ENCODE measurements at regions not wholly inside any gene's neighbourhood (a gene's known extent, or its start where the extent isn't known, plus 50 kb on each side); places are given as distances from the start of the nearest gene placed in this dataset.

DNA sequence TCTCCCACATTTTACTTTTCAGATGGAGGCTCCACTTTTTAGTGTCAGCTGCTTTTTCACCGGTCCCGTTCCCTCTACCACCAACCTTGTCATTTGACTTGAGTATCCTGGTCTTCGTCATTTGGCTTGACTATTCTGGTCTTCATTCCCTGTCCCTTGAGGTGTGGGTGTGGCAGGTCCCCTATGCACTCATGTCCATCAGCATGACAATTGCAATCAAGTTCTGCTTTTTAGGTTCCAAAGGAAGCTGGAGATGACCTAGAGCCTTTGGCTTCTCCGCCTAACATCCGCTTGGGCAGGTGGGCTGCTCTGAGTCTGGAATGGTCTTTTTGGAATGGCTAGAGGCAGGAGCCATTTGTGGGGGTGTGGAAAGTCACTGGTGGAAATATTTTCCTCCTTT is 99.8 kb upstream of the MLN start:
- peak overlapping the region in 7 of 8 donors; percentile 36 to 83 (median 78) for H3K4me3 Mint-ChIP-seq
- H3K27ac ChIP-seq (ENCODE audit: low read depth, low read length), result peak overlapping the region; percentile 51
- no peak for DNase-seq
- H3K27ac Mint-ChIP-seq, result peak overlapping the region; percentile 84 to 94 (median 91)
- no peaks in the 10 kb centered on the region for H3K36me3 Mint-ChIP-seq
- peaks cover 51 to 77% (median 64%) of the 10 kb centered on the region in 4 donors for H3K4me1 Mint-ChIP-seq
- peak overlapping the region in 1 of 2 donors; percentile 36 for H3K4me3 ChIP-seq (ENCODE audit: low read length in 2 of 2)
- ChIA-PET CTCF (ENCODE audit: partially characterized antibody) (no interaction called here), POLR2A (ENCODE audit: partially characterized antibody) (interaction anchor here (1.1 to 2.9 kb wide), 3 partner anchors 17 to 115 kb away, joined by 3 to 14 read pairs (median 14); partner anchors contain the start of gene LEMD2)
- H3K27me3 Mint-ChIP-seq, result no peaks in the 10 kb centered on the region
- H3K4me1 ChIP-seq (ENCODE audit: insufficient read depth, low read length), result peaks cover 61% of the 10 kb centered on the region
- intact Hi-C loops (cut with micrococcal nuclease), result no loop called here
- H3K9me3 ChIP-seq (ENCODE audit: control insufficient read depth in 1 of 2, low read length in 2 of 2), result no peaks in the 10 kb centered on the region
- peaks cover 0 to 2% (median 0%) of the 10 kb centered on the region in 8 donors for H3K9me3 Mint-ChIP-seq
- no peaks in the 10 kb centered on the region for H3K27me3 ChIP-seq (ENCODE audit: insufficient read depth, low read length)
- H3K36me3 ChIP-seq (ENCODE audit: insufficient read depth, low read length), result no peaks in the 10 kb centered on the region

DNA sequence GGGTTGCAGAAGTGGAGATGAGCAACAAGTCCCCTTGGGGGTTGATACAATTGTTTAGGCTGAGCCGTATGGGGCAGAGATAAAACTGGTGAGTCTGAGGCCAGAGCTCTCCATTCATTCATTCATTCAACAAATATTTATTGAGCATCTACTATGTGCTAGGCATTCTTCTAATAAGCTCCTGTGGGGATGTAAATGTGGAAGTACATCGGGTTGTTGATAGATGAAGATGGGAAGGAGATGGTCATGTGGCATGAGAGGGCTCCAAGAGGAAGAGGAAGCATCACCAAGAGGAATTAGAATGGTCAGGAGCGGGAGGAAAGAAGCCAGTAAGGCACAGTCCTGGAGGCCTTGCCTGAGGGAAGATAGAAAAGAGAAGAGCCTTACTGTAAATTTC is 98.7 kb upstream of the MLN start:
- H3K27me3 Mint-ChIP-seq, result no peaks in the 10 kb centered on the region
- CTCF ChIA-PET (ENCODE audit: partially characterized antibody), result no interaction called here
- peak overlapping the region in 5 of 7 donors; percentile 53 to 84 (median 70) for H3K27ac Mint-ChIP-seq
- no peaks in the 10 kb centered on the region for H3K36me3 Mint-ChIP-seq
- Histone ChIP-seq H3K9me3 (ENCODE audit: control insufficient read depth in 1 of 2, low read length in 2 of 2) (no peaks in the 10 kb centered on the region), H3K27ac (ENCODE audit: low read depth, low read length) (no peak overlapping the region), H3K36me3 (ENCODE audit: insufficient read depth, low read length) (no peaks in the 10 kb centered on the region), H3K27me3 (ENCODE audit: insufficient read depth, low read length) (no peaks in the 10 kb centered on the region), H3K4me3 (ENCODE audit: low read length in 2 of 2) (no peak overlapping the region), H3K4me1 (ENCODE audit: insufficient read depth, low read length) (peaks cover 52% of the 10 kb centered on the region)
- intact Hi-C loops (cut with micrococcal nuclease), result no loop called here
- H3K4me1 Mint-ChIP-seq, result peaks cover 50 to 71% (median 58%) of the 10 kb centered on the region in 4 donors
- H3K9me3 Mint-ChIP-seq, result peaks cover 0 to 2% (median 0%) of the 10 kb centered on the region in 8 donors
- H3K4me3 Mint-ChIP-seq, result peak overlapping the region in 5 of 8 donors; percentile 14 to 67 (median 60)
- no peak for DNase-seq
- POLR2A ChIA-PET (ENCODE audit: partially characterized antibody), result interaction anchor here (1.1 kb wide), 1 partner anchor 16 kb away, joined by 3 read pairs; no protein-coding TSS in a partner anchor

- Mint-ChIP-seq H3K27ac (peak overlapping the region in 4 of 7 donors; percentile 61 to 76 (median 70)), H3K4me1 (peaks cover 49 to 71% (median 58%) of the 10 kb centered on the region in 4 donors), H3K36me3 (no peaks in the 10 kb centered on the region), H3K27me3 (no peaks in the 10 kb centered on the region), H3K9me3 (peaks cover 0 to 1% (median 0%) of the 10 kb centered on the region in 8 donors), H3K4me3 (peak overlapping the region in 1 of 8 donors; percentile 9)
- peaks cover 52% of the 10 kb centered on the region for H3K4me1 ChIP-seq (ENCODE audit: insufficient read depth, low read length)
- no peaks in the 10 kb centered on the region for H3K36me3 ChIP-seq (ENCODE audit: insufficient read depth, low read length)
- no peaks in the 10 kb centered on the region for H3K27me3 ChIP-seq (ENCODE audit: insufficient read depth, low read length)
- H3K27ac ChIP-seq (ENCODE audit: low read depth, low read length), result no peak overlapping the region
- H3K9me3 ChIP-seq (ENCODE audit: control insufficient read depth in 1 of 2, low read length in 2 of 2), result no peaks in the 10 kb centered on the region
- H3K4me3 ChIP-seq (ENCODE audit: low read length in 2 of 2), result no peak overlapping the region
- ChIA-PET CTCF (ENCODE audit: partially characterized antibody) (interaction anchor here (0.9 kb wide), 1 partner anchor 191 kb away, joined by 3 read pairs; the partner anchor contains the start of gene UQCC2), POLR2A (ENCODE audit: partially characterized antibody) (no interaction called here)
- DNase-seq, result no peak
- intact Hi-C loops (cut with micrococcal nuclease), result no loop called here
Observed at GRCh38 chr6:33901822-33902456, 98.1 kb upstream of the MLN start.

DNA sequence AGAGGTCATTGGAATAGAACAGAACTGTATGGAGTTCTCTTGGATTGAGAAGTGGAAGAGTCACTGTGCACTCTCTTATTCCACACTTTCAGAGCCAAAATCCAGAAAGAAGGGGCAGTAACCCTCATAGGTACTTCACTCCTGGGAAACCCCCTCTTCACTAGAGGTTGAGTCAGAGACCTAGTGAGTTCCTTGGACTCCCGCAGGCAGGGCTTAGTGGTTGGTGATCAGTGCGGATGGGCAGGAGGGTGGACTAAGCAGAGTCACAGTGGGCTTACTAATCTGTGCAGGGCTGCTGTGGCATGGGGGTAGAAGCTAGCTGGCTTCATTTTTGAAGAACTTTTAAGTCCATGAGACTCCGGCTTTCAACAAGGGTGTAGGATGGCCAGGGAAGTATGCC is 95.0 kb upstream of the MLN start:
- Mint-ChIP-seq H3K4me1 (peaks cover 30 to 66% (median 45%) of the 10 kb centered on the region in 4 donors), H3K27ac (peak overlapping the region in 2 of 7 donors; percentile 13 to 30), H3K9me3 (no peaks in the 10 kb centered on the region), H3K4me3 (no peak overlapping the region), H3K36me3 (no peaks in the 10 kb centered on the region), H3K27me3 (no peaks in the 10 kb centered on the region)
- no peaks in the 10 kb centered on the region for H3K9me3 ChIP-seq (ENCODE audit: control insufficient read depth in 1 of 2, low read length in 2 of 2)
- H3K27ac ChIP-seq (ENCODE audit: low read depth, low read length), result no peak overlapping the region
- H3K4me3 ChIP-seq (ENCODE audit: low read length in 2 of 2), result no peak overlapping the region
- intact Hi-C loops (cut with micrococcal nuclease), result no loop called here
- H3K27me3 ChIP-seq (ENCODE audit: insufficient read depth, low read length), result no peaks in the 10 kb centered on the region
- ChIA-PET POLR2A (ENCODE audit: partially characterized antibody) (no interaction called here), CTCF (ENCODE audit: partially characterized antibody) (no interaction called here)
- H3K4me1 ChIP-seq (ENCODE audit: insufficient read depth, low read length), result peaks cover 47% of the 10 kb centered on the region
- DNase-seq, result no peak
- no peaks in the 10 kb centered on the region for H3K36me3 ChIP-seq (ENCODE audit: insufficient read depth, low read length)

DNA sequence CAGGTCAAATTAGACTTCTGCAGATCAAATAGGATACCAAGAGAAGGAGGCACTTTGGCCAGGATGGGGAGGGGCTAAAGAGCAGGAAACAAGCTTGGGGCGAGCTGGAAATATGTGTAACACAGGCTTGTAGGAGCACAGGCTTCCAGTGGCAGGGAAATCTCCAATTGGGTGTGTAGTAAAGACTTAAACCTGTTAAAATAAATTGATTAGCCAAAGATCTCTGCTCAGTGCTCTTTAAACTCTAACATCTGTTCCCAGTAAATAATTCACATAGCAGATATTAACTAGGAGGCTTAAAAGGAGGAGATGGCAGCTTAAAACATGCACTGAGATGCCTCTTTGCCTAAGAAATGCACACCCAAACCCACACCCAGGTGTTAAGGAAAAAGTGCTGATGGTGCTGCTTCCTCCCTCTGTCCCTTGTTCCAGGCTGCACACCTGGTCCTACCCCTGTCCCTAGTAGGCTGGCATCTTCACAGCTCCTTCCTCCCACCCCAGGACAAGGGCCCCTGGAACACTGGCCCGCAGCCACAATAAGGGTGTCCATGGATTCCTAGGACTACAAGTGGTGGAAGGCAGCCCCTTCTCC is 93.5 kb upstream of the MLN start:
- peaks cover 17 to 51% (median 34%) of the 10 kb centered on the region in 4 donors for H3K4me1 Mint-ChIP-seq
- H3K27ac ChIP-seq (ENCODE audit: low read depth, low read length), result no peak overlapping the region
- H3K9me3 Mint-ChIP-seq, result no peaks in the 10 kb centered on the region
- ChIA-PET CTCF (ENCODE audit: partially characterized antibody) (interaction anchor here (1.8 kb wide), 1 partner anchor 17 kb away, joined by 5 read pairs; no protein-coding TSS in a partner anchor), POLR2A (ENCODE audit: partially characterized antibody) (interaction anchor here (0.8 to 1.8 kb wide), 3 partner anchors 18 to 109 kb away, joined by 4 to 5 read pairs (median 5); no protein-coding TSS in a partner anchor)
- peak overlapping the region in 2 of 7 donors; percentile 3 to 72 for H3K27ac Mint-ChIP-seq
- H3K4me3 ChIP-seq (ENCODE audit: low read length in 2 of 2), result no peak overlapping the region
- no peaks in the 10 kb centered on the region for H3K27me3 Mint-ChIP-seq
- intact Hi-C loops (cut with micrococcal nuclease), result no loop called here
- peak overlapping the region in 2 of 8 donors; percentile 3 to 32 for H3K4me3 Mint-ChIP-seq
- H3K4me1 ChIP-seq (ENCODE audit: insufficient read depth, low read length), result peaks cover 34% of the 10 kb centered on the region
- H3K36me3 ChIP-seq (ENCODE audit: insufficient read depth, low read length), result no peaks in the 10 kb centered on the region
- DNase-seq, result no peak
- no peaks in the 10 kb centered on the region for H3K36me3 Mint-ChIP-seq
- no peaks in the 10 kb centered on the region for H3K9me3 ChIP-seq (ENCODE audit: control insufficient read depth in 1 of 2, low read length in 2 of 2)
- H3K27me3 ChIP-seq (ENCODE audit: insufficient read depth, low read length), result no peaks in the 10 kb centered on the region

GRCh38 chr6:33896391-33897188 is 92.8 kb upstream of the MLN start:
- DNase-seq, result no peak
- H3K27ac ChIP-seq (ENCODE audit: low read depth, low read length), result no peak overlapping the region
- no peaks in the 10 kb centered on the region for H3K9me3 Mint-ChIP-seq
- H3K36me3 ChIP-seq (ENCODE audit: insufficient read depth, low read length), result no peaks in the 10 kb centered on the region
- intact Hi-C loops (cut with micrococcal nuclease), result no loop called here
- H3K4me1 Mint-ChIP-seq, result peaks cover 15 to 44% (median 28%) of the 10 kb centered on the region in 4 donors
- ChIA-PET CTCF (ENCODE audit: partially characterized antibody) (interaction anchor here (1.8 kb wide), 1 partner anchor 18 kb away, joined by 5 read pairs; no protein-coding TSS in a partner anchor), POLR2A (ENCODE audit: partially characterized antibody) (interaction anchor here (0.9 to 1.8 kb wide), 3 partner anchors 8 to 109 kb away, joined by 4 to 14 read pairs (median 5); no protein-coding TSS in a partner anchor)
- H3K27me3 Mint-ChIP-seq, result no peaks in the 10 kb centered on the region
- no peak overlapping the region for H3K4me3 ChIP-seq (ENCODE audit: low read length in 2 of 2)
- H3K9me3 ChIP-seq (ENCODE audit: control insufficient read depth in 1 of 2, low read length in 2 of 2), result no peaks in the 10 kb centered on the region
- peak overlapping the region in 1 of 7 donors; percentile 72 for H3K27ac Mint-ChIP-seq
- H3K27me3 ChIP-seq (ENCODE audit: insufficient read depth, low read length), result no peaks in the 10 kb centered on the region
- peaks cover 34% of the 10 kb centered on the region for H3K4me1 ChIP-seq (ENCODE audit: insufficient read depth, low read length)
- no peaks in the 10 kb centered on the region for H3K36me3 Mint-ChIP-seq
- no peak overlapping the region for H3K4me3 Mint-ChIP-seq
